Right lobe of liver (tissue), 6 donors: ENCODE measurements at regions not wholly inside any gene's neighbourhood (a gene's known extent, or its start where the extent isn't known, plus 50 kb on each side); places are given as distances from the start of the nearest gene placed in this dataset.

Experiments used
- ATAC-seq, 4 donors: fragments of 200-7000 bp; cut with Tn5 transposase; one replicate each; pipeline ENCODE4 v1.9.1; 2020; ENCODE audit warnings: mild to moderate bottlenecking in 4 of 4, moderate library complexity in 4 of 4
- DNase-seq, 3 donors: peaks; one replicate each; pipeline ENCODE4 v3.0.0-alpha.2; 2020
- H3K27ac ChIP-seq, 3 donors: fragments of 200-600 bp; one replicate each; pipeline ENCODE4 v1.8.0; 2022
- H3K27me3 ChIP-seq, 2 donors: fragments of 200-600 bp; one replicate each; pipeline ENCODE4 v1.8.0; 2022
- H3K36me3 ChIP-seq, 4 donors: fragments of 200-600 bp; sonication (generic) in 1 of 4; one replicate each; pipeline versions ENCODE4 v1.5.1 to v1.8.0; 2017 to 2022; ENCODE audit warnings: control low read depth in 1 of 4
- H3K4me1 ChIP-seq, 4 donors: fragments of 200-600 bp; sonication (generic) in 1 of 4; one replicate each; pipeline versions ENCODE4 v1.5.1 to v1.8.0; 2017 to 2022; ENCODE audit warnings: control low read depth in 1 of 4
- H3K4me3 ChIP-seq, 3 donors: fragments of 200-600 bp; one replicate each; pipeline ENCODE4 v1.8.0; 2022
- H3K9me3 ChIP-seq, 4 donors: fragments of 200-600 bp; sonication (generic) in 1 of 4; one replicate each; pipeline versions ENCODE4 v1.5.1 to v1.8.0; 2017 to 2022; ENCODE audit warnings: control low read depth in 1 of 4
- POLR2A ChIP-seq: fragments of 450-650 bp; IDR thresholded peaks from one replicate; pipeline ENCODE4 v1.6.1; 2017; ENCODE audit warnings: antibody characterized with exemption, mild to moderate bottlenecking
- WGBS: methylation state at CpG from one replicate; pipeline ENCODE4 v1.1.6; 2018; ENCODE audit warnings: low coverage, low lambda C conversion rate; ENCODE audit not compliant: insufficient coverage; ENCODE audit errors: missing lambda C conversion rate; 5-methylcytosine and 5-hydroxymethylcytosine counted together
- intact Hi-C, 2 donors: fragments of 100-400 bp; cut with DNase I; formaldehyde crosslinking; loops; one replicate each; pipeline versions ENCODE4 v1.11.2 to v1.14.1; 2022
- TF ChIP-seq, protein P1 (sequence below), 4 donors: fragments of 200-600 bp in 3 of 4; fragments of 450-650 bp in 1 of 4; IDR thresholded peaks; one replicate each; pipeline versions ENCODE4 v1.5.1 to v1.8.0; 2016 to 2022; ENCODE audit warnings: antibody characterized with exemption in 4 of 4, mild to moderate bottlenecking in 2 of 4
- donor health status: DM: no; HTN: yes; CAD: no.
- donor health status: DM: no; HTN: no; CAD: no.
- donor health status: DM: no; HTN: no; CAD: no.
- donor health status: DM: no; HTN: yes; CAD: no.
- donor health status: DM: no; HTN: yes; CAD: no.

DNA sequence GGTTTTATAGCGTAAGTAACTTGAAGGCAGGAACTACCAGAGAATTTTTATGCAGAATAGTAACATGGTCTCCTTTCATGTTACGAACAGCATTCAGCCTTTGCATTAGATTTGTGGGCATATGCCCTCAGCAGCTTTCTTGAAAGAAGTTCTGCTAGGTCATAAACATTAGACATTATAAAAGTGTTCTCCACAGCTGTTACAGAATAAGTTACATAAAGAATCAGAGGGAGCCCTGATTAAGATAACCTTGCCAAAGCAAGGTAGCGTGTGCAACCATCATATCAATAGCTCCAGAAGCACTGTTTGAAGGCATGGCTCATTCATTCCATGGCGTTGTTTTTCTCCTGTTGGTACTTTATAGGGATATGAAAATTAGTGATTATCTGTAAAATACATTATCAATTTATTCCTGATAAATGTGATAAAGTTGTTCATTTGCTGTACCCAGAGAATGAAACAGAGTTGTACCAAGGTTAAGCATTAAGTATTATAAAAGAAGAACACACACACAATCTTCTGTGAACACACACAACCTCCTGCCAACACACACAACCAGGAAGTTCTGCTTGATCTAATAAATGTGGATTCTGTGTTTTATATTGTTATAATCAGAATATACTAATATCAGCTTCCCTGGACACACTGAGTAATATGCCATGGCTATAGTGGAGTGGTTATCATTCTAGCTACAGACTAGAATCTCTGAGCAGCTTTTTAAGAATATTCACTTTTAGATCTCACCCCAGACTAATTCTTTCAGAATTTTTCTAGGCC is 286.7 kb upstream of the SLC39A10 start:
- Histone ChIP-seq H3K4me3 (no peak overlapping the region), H3K27me3 (no peaks in the 10 kb centered on the region), H3K27ac (no peak overlapping the region), H3K36me3 (no peaks in the 10 kb centered on the region), H3K9me3 (no peaks in the 10 kb centered on the region), H3K4me1 (no peaks in the 10 kb centered on the region)
- intact Hi-C loops = no loop called here
- ATAC-seq (no peak), DNase-seq (no peak)
- WGBS = 75% methylated on average over 4 of the region's 4 CpGs
- no peak for TF ChIP-seq POLR2A
- TF ChIP-seq, protein P1, sequence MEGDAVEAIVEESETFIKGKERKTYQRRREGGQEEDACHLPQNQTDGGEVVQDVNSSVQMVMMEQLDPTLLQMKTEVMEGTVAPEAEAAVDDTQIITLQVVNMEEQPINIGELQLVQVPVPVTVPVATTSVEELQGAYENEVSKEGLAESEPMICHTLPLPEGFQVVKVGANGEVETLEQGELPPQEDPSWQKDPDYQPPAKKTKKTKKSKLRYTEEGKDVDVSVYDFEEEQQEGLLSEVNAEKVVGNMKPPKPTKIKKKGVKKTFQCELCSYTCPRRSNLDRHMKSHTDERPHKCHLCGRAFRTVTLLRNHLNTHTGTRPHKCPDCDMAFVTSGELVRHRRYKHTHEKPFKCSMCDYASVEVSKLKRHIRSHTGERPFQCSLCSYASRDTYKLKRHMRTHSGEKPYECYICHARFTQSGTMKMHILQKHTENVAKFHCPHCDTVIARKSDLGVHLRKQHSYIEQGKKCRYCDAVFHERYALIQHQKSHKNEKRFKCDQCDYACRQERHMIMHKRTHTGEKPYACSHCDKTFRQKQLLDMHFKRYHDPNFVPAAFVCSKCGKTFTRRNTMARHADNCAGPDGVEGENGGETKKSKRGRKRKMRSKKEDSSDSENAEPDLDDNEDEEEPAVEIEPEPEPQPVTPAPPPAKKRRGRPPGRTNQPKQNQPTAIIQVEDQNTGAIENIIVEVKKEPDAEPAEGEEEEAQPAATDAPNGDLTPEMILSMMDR (IDR thresholded peaks at IDR 0.05) = no peak

DNA sequence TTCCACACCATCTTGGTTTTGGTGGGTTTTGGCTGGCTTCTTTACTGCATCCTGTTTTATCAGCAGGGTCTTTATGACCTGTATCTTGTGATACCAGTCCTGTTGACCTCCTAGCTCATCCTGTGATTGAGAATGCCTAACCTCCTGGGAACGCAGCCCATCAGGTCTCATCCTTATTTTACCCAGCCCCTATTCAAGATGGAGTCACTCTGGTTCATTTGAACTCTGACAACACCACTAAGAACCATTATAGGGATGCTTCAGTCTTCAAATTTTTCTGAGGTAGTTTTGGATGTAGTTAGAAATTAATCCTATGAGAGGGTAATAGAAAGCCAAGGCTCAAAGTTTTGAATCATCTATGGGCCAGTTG is 287.8 kb upstream of the SLC39A10 start:
- TF ChIP-seq, protein P1 (IDR thresholded peaks at IDR 0.05) = no peak
- TF ChIP-seq POLR2A = no peak
- DNase-seq (no peak), ATAC-seq (no peak)
- intact Hi-C loops = no loop called here
- H3K27me3 ChIP-seq = no peaks in the 10 kb centered on the region
- no peak overlapping the region for H3K4me3 ChIP-seq
- H3K4me1 ChIP-seq = no peaks in the 10 kb centered on the region
- H3K36me3 ChIP-seq = no peaks in the 10 kb centered on the region
- WGBS = 0% methylated on average over 1 of the region's 1 CpG
- no peaks in the 10 kb centered on the region for H3K9me3 ChIP-seq
- H3K27ac ChIP-seq = no peak overlapping the region

DNA sequence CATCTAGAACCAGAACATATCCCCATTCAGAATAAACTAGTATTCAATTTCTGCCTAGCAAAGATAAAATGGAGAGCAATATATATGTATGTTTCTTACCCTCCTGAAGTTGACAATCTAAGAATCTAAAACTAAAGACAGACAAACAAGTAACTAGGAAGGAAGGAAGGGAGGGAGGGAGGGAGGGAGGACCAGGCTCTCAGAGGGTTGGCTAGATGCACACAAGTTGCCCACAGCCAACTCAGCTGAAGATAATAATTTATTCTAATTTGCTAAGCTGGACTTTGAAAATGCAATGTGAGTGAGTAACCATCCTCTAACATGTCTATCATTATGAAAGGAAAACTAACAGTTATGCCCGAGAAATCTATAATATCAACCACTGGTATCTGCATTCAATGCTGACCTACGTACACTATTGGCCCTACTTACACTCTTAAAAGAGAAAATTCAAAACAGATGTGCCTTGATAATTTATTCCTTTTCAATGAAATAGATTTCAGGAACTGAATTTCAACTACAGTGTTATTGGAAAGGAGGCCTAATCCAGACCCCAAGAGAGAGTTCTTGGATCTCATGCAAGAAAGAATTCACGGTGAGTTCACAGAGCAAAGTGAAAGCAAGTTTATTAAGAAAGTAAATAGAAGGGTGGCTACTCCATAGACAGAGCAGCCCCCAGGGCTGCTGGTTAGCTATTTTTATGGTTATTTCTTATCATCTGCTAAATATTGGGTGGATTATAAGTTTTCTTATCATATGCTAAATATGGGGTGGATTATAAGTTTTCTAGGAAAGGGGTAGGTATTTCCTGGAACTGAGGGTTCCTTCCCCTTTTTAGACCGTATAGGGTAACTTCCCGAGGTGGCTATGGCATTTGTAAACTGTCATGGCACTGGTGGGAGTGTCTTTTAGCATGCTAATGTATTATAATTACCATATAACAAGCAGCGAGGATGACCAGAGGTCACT is 288.5 kb upstream of the SLC39A10 start:
- Histone ChIP-seq H3K9me3 (no peaks in the 10 kb centered on the region), H3K4me3 (no peak overlapping the region), H3K27ac (no peak overlapping the region), H3K4me1 (no peaks in the 10 kb centered on the region), H3K27me3 (no peaks in the 10 kb centered on the region), H3K36me3 (no peaks in the 10 kb centered on the region)
- no peak for ATAC-seq
- TF ChIP-seq, protein P1 (IDR thresholded peaks at IDR 0.05) = no peak
- TF ChIP-seq POLR2A = no peak
- 47% methylated on average over 6 of the region's 6 CpGs for WGBS
- DNase-seq = no peak
- intact Hi-C loops = no loop called here

DNA sequence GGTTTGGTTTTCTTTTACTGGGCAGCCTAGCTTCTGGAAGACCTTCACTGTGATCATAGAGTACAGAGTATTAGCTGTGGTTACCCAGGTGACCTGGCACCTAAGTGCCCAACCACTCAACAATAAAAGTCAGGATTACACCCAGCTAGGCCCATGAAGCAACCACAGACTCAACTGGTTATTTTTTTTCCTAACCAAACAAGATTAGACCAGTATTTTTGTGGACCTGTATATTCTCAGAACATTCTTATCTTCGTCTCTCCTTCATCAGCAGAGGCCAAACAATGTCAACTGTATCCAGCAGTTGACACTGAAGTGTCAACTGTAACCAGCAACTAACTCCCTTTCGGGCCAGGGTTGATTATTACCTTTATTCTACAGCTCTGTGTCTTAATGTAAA is 289.2 kb upstream of the SLC39A10 start:
- TF ChIP-seq POLR2A = no peak
- TF ChIP-seq, protein P1 (IDR thresholded peaks at IDR 0.05) = no peak
- DNase-seq = no peak
- no peaks in the 10 kb centered on the region for H3K9me3 ChIP-seq
- intact Hi-C loops = no loop called here
- ATAC-seq = no peak
- H3K4me3 ChIP-seq = no peak overlapping the region
- 42% methylated on average over 2 of the region's 2 CpGs for WGBS
- H3K36me3 ChIP-seq = no peaks in the 10 kb centered on the region
- no peak overlapping the region for H3K27ac ChIP-seq
- no peaks in the 10 kb centered on the region for H3K4me1 ChIP-seq
- no peaks in the 10 kb centered on the region for H3K27me3 ChIP-seq
